ENCODE measurements at regions not wholly inside any gene's neighbourhood (a gene's known extent, or its start where the extent isn't known, plus 50 kb on each side); places are given as distances from the start of the nearest gene placed in this dataset.

DNA sequence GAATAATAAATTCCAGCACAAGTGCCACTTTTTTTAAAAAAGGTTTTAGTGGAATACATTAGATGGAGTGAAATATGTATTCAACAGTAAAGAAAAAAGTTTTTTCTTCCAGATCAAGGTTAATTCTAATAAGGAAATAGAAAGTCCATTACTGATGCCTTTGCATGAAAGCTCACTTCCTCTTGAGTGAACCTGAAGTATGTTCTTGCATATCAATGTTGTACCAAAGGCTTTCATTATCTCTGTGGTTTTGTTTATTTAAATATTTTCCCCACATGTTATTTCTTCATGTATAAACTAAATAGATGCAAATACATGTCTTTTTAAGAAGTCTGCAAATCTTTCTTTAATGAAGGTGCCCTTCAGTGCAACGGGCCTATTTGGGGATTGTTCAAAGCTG lies 307.9 kb downstream of the C4orf33 start:
- no peak overlapping the region for H3K27ac ChIP-seq
- no peaks in the 10 kb centered on the region for H3K27me3 ChIP-seq
- H3K4me1 ChIP-seq: no peaks in the 10 kb centered on the region
- WGBS, 2 donors: 84 to 98% methylated on average over 1 of the region's 1 CpG
- no peak overlapping the region for H3K4me3 ChIP-seq
- DNase-seq (no peak), ATAC-seq (no peak), FAIRE-seq (no peak)
- intact Hi-C loops (cut with DNase I): no loop called here
- no peaks in the 10 kb centered on the region for H3K9me3 ChIP-seq
- no peak for TF ChIP-seq CTCF (IDR thresholded peaks at IDR 0.05)
- no peaks in the 10 kb centered on the region for H3K36me3 ChIP-seq

- intact Hi-C loops (cut with DNase I): no loop called here
- H3K4me1 ChIP-seq: no peaks in the 10 kb centered on the region
- no peaks in the 10 kb centered on the region for H3K27me3 ChIP-seq
- H3K4me3 ChIP-seq: no peak overlapping the region
- FAIRE-seq (no peak), DNase-seq (no peak), ATAC-seq (no peak)
- 55 to 58% methylated on average over 3 of the region's 3 CpGs for WGBS, 2 donors
- H3K9me3 ChIP-seq: no peaks in the 10 kb centered on the region
- H3K36me3 ChIP-seq: no peaks in the 10 kb centered on the region
- H3K27ac ChIP-seq: no peak overlapping the region
- TF ChIP-seq CTCF (IDR thresholded peaks at IDR 0.05): no peak
Measured at GRCh38 chr4:129410115-129410514, 314.2 kb downstream of the C4orf33 start.

- WGBS, 2 donors: 34 to 47% methylated on average over 1 of the region's 1 CpG
- ATAC-seq (no peak), DNase-seq (no peak), FAIRE-seq (no peak)
- TF ChIP-seq CTCF (IDR thresholded peaks at IDR 0.05): no peak
- Histone ChIP-seq H3K27ac (no peak overlapping the region), H3K4me3 (no peak overlapping the region), H3K9me3 (no peaks in the 10 kb centered on the region), H3K4me1 (no peaks in the 10 kb centered on the region), H3K27me3 (no peaks in the 10 kb centered on the region), H3K36me3 (no peaks in the 10 kb centered on the region)
- intact Hi-C loops (cut with DNase I): no loop called here
Measured at GRCh38 chr4:129415004-129415403, 319.1 kb downstream of the C4orf33 start.

DNA sequence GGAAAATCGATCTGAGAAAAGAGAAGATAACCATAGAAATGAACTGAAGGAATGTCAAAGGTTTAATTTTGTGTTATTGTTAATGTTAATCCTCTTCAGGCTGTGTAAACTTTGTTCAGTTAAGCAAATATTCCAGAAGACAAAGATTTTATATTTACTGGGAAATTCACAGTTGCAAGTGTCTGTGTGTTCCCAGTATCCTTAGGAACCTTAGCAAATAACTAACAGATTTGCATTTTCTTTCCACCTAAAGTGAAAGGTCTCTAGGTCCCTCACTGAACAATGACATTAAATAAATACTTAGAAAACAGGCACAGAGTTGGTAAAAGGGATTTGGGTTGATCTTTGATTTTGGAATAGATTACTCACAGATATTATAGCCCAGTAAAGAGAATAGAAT lies 324.7 kb downstream of the C4orf33 start:
- Histone ChIP-seq H3K36me3 (no peaks in the 10 kb centered on the region), H3K4me3 (no peak overlapping the region), H3K4me1 (no peaks in the 10 kb centered on the region), H3K27me3 (no peaks in the 10 kb centered on the region), H3K9me3 (no peaks in the 10 kb centered on the region), H3K27ac (no peak overlapping the region)
- WGBS, 2 donors: 9 to 20% methylated on average over 1 of the region's 1 CpG
- TF ChIP-seq CTCF (IDR thresholded peaks at IDR 0.05): no peak
- ATAC-seq (no peak), FAIRE-seq (no peak), DNase-seq (no peak)
- intact Hi-C loops (cut with DNase I): no loop called here

- H3K27me3 ChIP-seq: no peaks in the 10 kb centered on the region
- DNase-seq (no peak), FAIRE-seq (no peak), ATAC-seq (no peak)
- H3K4me1 ChIP-seq: no peaks in the 10 kb centered on the region
- intact Hi-C loops (cut with DNase I): no loop called here
- H3K27ac ChIP-seq: no peak overlapping the region
- H3K4me3 ChIP-seq: no peak overlapping the region
- H3K36me3 ChIP-seq: no peaks in the 10 kb centered on the region
- H3K9me3 ChIP-seq: no peaks in the 10 kb centered on the region
- no peak for TF ChIP-seq CTCF (IDR thresholded peaks at IDR 0.05)
Measured at GRCh38 chr4:129422277-129422676, 326.3 kb downstream of the C4orf33 start.

All from pancreas (tissue), 10 donors.